HepG2 (cell line): ENCODE measurements at regions not wholly inside any gene's neighbourhood (a gene's known extent, or its start where the extent isn't known, plus 50 kb on each side); places are given as distances from the start of the nearest gene placed in this dataset.
A peak's percentile ranks its signal among the peaks of the same experiment; 100 is the strongest.

Experiments
- ATAD3A ChIP-seq: sonication (generic); formaldehyde crosslinking; IDR thresholded peaks from 2 replicates; pipeline ENCODE4 v1.4.0; 2020; ENCODE audit warnings: missing genetic modification reagents
- ATM ChIP-seq: fragments of 450-650 bp; IDR thresholded peaks from 2 replicates; pipeline ENCODE4 v1.7.1; 2017; ENCODE audit warnings: mild to moderate bottlenecking, borderline replicate concordance
- GRHL1 ChIP-seq: sonication (generic); formaldehyde crosslinking; conservative IDR thresholded peaks from 2 replicates; pipeline ENCODE4 v1.8.0; 2022; ENCODE audit warnings: missing genetic modification reagents
- HIVEP1 ChIP-seq: sonication (generic); formaldehyde crosslinking; IDR thresholded peaks from 2 replicates; pipeline ENCODE4 v1.4.0; 2020; ENCODE audit warnings: mild to moderate bottlenecking, missing genetic modification reagents
- HMG20A ChIP-seq: IDR thresholded peaks from 2 replicates; pipeline ENCODE4 v1.6.1; 2016; ENCODE audit warnings: borderline replicate concordance
- HNRNPK ChIP-seq: fragments of 200-400 bp; formaldehyde crosslinking; IDR thresholded peaks from 2 replicates; pipeline ENCODE4 v1.6.1; 2018; ENCODE audit warnings: low read length, low read depth, moderate library complexity, mild to moderate bottlenecking; ENCODE audit not compliant: poor library complexity, severe bottlenecking
- IRF2 ChIP-seq: IDR thresholded peaks from 2 replicates; pipeline ENCODE4 v1.6.1; 2018; ENCODE audit warnings: missing genetic modification reagents, missing compliant biosample characterization
- NR3C1 ChIP-seq: sonication (generic); formaldehyde crosslinking; IDR thresholded peaks from 2 replicates; pipeline ENCODE4 v1.4.0; 2020; ENCODE audit warnings: missing genetic modification reagents
- RBM39 ChIP-seq: fragments of 200-400 bp; formaldehyde crosslinking; IDR thresholded peaks from one replicate; pipeline ENCODE4 v1.6.1; 2018; ENCODE audit warnings: antibody characterized with exemption, mild to moderate bottlenecking, low read depth, low read length; ENCODE audit not compliant: poor library complexity, severe bottlenecking
- SP2 ChIP-seq: sonication (generic); formaldehyde crosslinking; IDR thresholded peaks from 2 replicates; pipeline ENCODE4 v1.5.1; 2020; ENCODE audit warnings: mild to moderate bottlenecking, missing genetic modification reagents
- SPEN ChIP-seq: sonication (generic); formaldehyde crosslinking; IDR thresholded peaks from 2 replicates; pipeline ENCODE4 v1.5.1; 2020; ENCODE audit warnings: low read depth, mild to moderate bottlenecking, missing genetic modification reagents
- TOE1 ChIP-seq: sonication (generic); formaldehyde crosslinking; IDR thresholded peaks from 2 replicates; pipeline ENCODE4 v1.4.0; 2020; ENCODE audit warnings: mild to moderate bottlenecking, missing genetic modification reagents
- ZNF275 ChIP-seq: sonication (generic); formaldehyde crosslinking; IDR thresholded peaks from 2 replicates; pipeline ENCODE4 v1.8.0; 2022; ENCODE audit warnings: missing genetic modification reagents, mild to moderate bottlenecking, inconsistent platforms, borderline replicate concordance
- ZNF383 ChIP-seq: sonication (generic); formaldehyde crosslinking; IDR thresholded peaks from 2 replicates; pipeline ENCODE4 v1.4.0; 2020; ENCODE audit warnings: missing genetic modification reagents, mild to moderate bottlenecking, borderline replicate concordance
- ZNF496 ChIP-seq: sonication (generic); formaldehyde crosslinking; IDR thresholded peaks from 2 replicates; pipeline ENCODE4 v1.8.1; 2023; ENCODE audit warnings: mild to moderate bottlenecking, moderate library complexity, missing genetic modification reagents; ENCODE audit not compliant: insufficient replicate concordance
- ZNF577 ChIP-seq: sonication (generic); formaldehyde crosslinking; IDR thresholded peaks from 2 replicates; pipeline ENCODE4 v1.4.0; 2020; ENCODE audit warnings: mild to moderate bottlenecking, low read depth, missing genetic modification reagents, borderline replicate concordance
- ZNF749 ChIP-seq: sonication (generic); formaldehyde crosslinking; IDR thresholded peaks from 2 replicates; pipeline ENCODE4 v1.8.0; 2022; ENCODE audit warnings: mild to moderate bottlenecking, missing genetic modification reagents, moderate library complexity, borderline replicate concordance
- TF ChIP-seq, protein P1 (sequence below): sonication (generic); formaldehyde crosslinking; IDR thresholded peaks from 2 replicates; pipeline ENCODE4 v1.8.0; 2022; ENCODE audit warnings: missing genetic modification reagents, mild to moderate bottlenecking, moderate library complexity, borderline replicate concordance
- TF ChIP-seq, protein P2 (sequence below): sonication (generic); formaldehyde crosslinking; IDR thresholded peaks from 2 replicates; pipeline ENCODE4 v1.8.0; 2022; ENCODE audit warnings: mild to moderate bottlenecking, missing genetic modification reagents; ENCODE audit not compliant: insufficient replicate concordance
- TF ChIP-seq, protein P3 (sequence below): sonication (generic); formaldehyde crosslinking; IDR thresholded peaks from 2 replicates; pipeline ENCODE4 v1.4.0; 2020; ENCODE audit warnings: missing genetic modification reagents

GRCh38 chr10:33899578-33900531 lies 565.4 kb upstream of the NRP1 start (continued):
- TF ChIP-seq, protein P1, sequence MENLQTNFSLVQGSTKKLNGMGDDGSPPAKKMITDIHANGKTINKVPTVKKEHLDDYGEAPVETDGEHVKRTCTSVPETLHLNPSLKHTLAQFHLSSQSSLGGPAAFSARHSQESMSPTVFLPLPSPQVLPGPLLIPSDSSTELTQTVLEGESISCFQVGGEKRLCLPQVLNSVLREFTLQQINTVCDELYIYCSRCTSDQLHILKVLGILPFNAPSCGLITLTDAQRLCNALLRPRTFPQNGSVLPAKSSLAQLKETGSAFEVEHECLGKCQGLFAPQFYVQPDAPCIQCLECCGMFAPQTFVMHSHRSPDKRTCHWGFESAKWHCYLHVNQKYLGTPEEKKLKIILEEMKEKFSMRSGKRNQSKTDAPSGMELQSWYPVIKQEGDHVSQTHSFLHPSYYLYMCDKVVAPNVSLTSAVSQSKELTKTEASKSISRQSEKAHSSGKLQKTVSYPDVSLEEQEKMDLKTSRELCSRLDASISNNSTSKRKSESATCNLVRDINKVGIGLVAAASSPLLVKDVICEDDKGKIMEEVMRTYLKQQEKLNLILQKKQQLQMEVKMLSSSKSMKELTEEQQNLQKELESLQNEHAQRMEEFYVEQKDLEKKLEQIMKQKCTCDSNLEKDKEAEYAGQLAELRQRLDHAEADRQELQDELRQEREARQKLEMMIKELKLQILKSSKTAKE (CRISPR knock-in tag): no peak
- no peak for TF ChIP-seq ZNF577
- TF ChIP-seq SP2: no peak
- peak; percentile 17; the same call in 1 of the 2 replicates for TF ChIP-seq HMG20A
- no peak for TF ChIP-seq ZNF275 (CRISPR knock-in tag)
- TF ChIP-seq HIVEP1 (CRISPR knock-in tag): no peak
- TF ChIP-seq ZNF496: no peak
- no peak for TF ChIP-seq ATAD3A
- no peak for TF ChIP-seq ZNF383
- TF ChIP-seq GRHL1 (CRISPR knock-in tag): no peak
- TF ChIP-seq, protein P2, sequence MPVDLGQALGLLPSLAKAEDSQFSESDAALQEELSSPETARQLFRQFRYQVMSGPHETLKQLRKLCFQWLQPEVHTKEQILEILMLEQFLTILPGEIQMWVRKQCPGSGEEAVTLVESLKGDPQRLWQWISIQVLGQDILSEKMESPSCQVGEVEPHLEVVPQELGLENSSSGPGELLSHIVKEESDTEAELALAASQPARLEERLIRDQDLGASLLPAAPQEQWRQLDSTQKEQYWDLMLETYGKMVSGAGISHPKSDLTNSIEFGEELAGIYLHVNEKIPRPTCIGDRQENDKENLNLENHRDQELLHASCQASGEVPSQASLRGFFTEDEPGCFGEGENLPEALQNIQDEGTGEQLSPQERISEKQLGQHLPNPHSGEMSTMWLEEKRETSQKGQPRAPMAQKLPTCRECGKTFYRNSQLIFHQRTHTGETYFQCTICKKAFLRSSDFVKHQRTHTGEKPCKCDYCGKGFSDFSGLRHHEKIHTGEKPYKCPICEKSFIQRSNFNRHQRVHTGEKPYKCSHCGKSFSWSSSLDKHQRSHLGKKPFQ (CRISPR knock-in tag): no peak
- no peak for TF ChIP-seq TOE1 (CRISPR knock-in tag)
- TF ChIP-seq, protein P3, sequence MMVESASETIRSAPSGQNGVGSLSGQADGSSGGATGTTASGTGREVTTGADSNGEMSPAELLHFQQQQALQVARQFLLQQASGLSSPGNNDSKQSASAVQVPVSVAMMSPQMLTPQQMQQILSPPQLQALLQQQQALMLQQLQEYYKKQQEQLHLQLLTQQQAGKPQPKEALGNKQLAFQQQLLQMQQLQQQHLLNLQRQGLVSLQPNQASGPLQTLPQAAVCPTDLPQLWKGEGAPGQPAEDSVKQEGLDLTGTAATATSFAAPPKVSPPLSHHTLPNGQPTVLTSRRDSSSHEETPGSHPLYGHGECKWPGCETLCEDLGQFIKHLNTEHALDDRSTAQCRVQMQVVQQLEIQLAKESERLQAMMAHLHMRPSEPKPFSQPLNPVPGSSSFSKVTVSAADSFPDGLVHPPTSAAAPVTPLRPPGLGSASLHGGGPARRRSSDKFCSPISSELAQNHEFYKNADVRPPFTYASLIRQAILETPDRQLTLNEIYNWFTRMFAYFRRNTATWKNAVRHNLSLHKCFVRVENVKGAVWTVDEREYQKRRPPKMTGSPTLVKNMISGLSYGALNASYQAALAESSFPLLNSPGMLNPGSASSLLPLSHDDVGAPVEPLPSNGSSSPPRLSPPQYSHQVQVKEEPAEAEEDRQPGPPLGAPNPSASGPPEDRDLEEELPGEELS (CRISPR knock-in tag): no peak
- TF ChIP-seq ATM: no peak
- no peak for TF ChIP-seq SPEN
- TF ChIP-seq ZNF749 (CRISPR knock-in tag): no peak
- TF ChIP-seq NR3C1 (CRISPR knock-in tag): no peak
- no peak for TF ChIP-seq RBM39
- no peak for TF ChIP-seq IRF2 (CRISPR knock-in tag)
- TF ChIP-seq HNRNPK: no peak
